Vagina (tissue), 2 donors: ENCODE measurements at regions not wholly inside any gene's neighbourhood (a gene's known extent, or its start where the extent isn't known, plus 50 kb on each side); places are given as distances from the start of the nearest gene placed in this dataset.

ENCODE experiments used
- DNase-seq, 2 donors: peaks; one replicate each; pipeline ENCODE4 v3.0.0-alpha.2; 2017; ENCODE audit errors: extremely low spot score in 2 of 2
- H3K27ac ChIP-seq: fragments of 200-600 bp; sonication (generic); one replicate; pipeline ENCODE4 v1.5.1; 2019
- H3K27me3 ChIP-seq: fragments of 200-600 bp; sonication (generic); one replicate; pipeline ENCODE4 v1.5.1; 2019
- H3K36me3 ChIP-seq, 2 donors: fragments of 200-600 bp; sonication (generic); one replicate each; pipeline ENCODE4 v1.5.1; 2017 to 2019
- H3K4me1 ChIP-seq: fragments of 200-600 bp; sonication (generic); one replicate; pipeline ENCODE4 v1.5.1; 2019
- H3K4me3 ChIP-seq, 2 donors: fragments of 200-600 bp; sonication (generic); 1 replicate in 1 of 2; 2 replicates in 1 of 2; pipeline ENCODE4 v1.5.1; 2016 to 2019
- H3K9me3 ChIP-seq: fragments of 200-600 bp; sonication (generic); one replicate; pipeline ENCODE4 v1.5.1; 2019
- POLR2A ChIP-seq, 2 donors: fragments of 450-650 bp; IDR thresholded peaks; one replicate each; pipeline ENCODE4 v1.6.1; 2017; ENCODE audit warnings: antibody characterized with exemption in 2 of 2, mild to moderate bottlenecking in 2 of 2, moderate library complexity in 2 of 2
- POLR2AphosphoS5 ChIP-seq, 2 donors: sonication (generic); formaldehyde crosslinking; IDR thresholded peaks; one replicate each; pipeline ENCODE4 v1.9.0; 2017; ENCODE audit warnings: antibody characterized with exemption in 2 of 2, mild to moderate bottlenecking in 2 of 2, low read depth in 1 of 2; ENCODE audit not compliant: insufficient read depth in 1 of 2
- intact Hi-C: fragments of 100-400 bp; cut with DNase I; formaldehyde crosslinking; loops from one replicate; pipeline ENCODE4 v1.15.1; 2023
- TF ChIP-seq, protein P1 (sequence below), 3 experiments: fragments of 450-650 bp in 2 of 3; fragments of 200-600 bp in 1 of 3; sonication (generic) in 1 of 3; IDR thresholded peaks; one replicate each; pipeline ENCODE4 v1.5.1; 2017 to 2019; ENCODE audit warnings: antibody characterized with exemption in 3 of 3, mild to moderate bottlenecking in 2 of 3, moderate library complexity in 2 of 3

DNA sequence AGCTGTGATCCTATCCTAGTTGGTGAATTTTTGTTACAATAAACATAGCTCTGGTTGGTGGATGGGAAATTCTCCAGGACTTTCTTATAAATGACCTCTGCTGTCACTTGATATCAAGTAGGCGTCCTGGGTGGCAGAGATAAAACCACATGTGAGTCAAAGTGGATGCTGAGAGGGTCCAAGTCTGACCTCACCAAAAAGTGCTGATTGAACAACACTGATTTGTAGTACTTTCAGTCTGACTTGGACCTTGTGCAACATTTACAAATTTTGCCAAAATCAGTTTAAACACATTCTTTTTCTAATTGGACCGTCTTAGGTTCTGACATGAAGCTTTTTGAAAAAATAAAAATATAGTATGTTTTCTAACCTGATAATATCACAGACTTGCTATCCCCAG, 585.6 kb downstream of the GALC start:
- no peak for TF ChIP-seq POLR2AphosphoS5 (IDR thresholded peaks at IDR 0.05; ENCODE audit: insufficient read depth in 1 of 2, low read depth in 1 of 2)
- no peak for TF ChIP-seq POLR2A (IDR thresholded peaks at IDR 0.05)
- no peak overlapping the region for H3K27ac ChIP-seq

DNA sequence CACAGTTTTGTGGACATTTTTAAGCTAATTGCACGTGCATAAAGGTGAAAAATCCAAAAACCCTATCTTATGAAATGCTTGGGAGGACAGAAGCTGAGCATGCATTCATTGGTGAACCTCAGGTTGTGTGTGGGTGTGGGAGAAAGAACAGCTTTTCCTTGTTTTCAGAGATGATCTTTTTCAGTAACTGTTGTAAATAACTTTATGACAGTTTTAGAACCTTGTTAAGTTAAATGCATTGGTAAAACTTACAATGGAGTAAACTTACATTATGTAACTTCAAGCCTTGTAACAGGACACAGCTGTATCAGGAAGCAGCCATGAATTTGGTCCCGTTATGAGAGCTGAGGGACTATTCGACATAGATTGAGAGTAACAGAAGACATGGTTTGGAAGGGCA, 587.4 kb downstream of the GALC start:
- no peak for DNase-seq
- Histone ChIP-seq H3K27me3 (no peaks in the 10 kb centered on the region), H3K27ac (no peak overlapping the region), H3K9me3 (no peaks in the 10 kb centered on the region), H3K36me3 (no peaks in the 10 kb centered on the region), H3K4me1 (no peaks in the 10 kb centered on the region), H3K4me3 (no peak overlapping the region)
- intact Hi-C loops = no loop called here
- no peak for TF ChIP-seq POLR2AphosphoS5 (IDR thresholded peaks at IDR 0.05; ENCODE audit: insufficient read depth in 1 of 2, low read depth in 1 of 2)
- TF ChIP-seq, protein P1, sequence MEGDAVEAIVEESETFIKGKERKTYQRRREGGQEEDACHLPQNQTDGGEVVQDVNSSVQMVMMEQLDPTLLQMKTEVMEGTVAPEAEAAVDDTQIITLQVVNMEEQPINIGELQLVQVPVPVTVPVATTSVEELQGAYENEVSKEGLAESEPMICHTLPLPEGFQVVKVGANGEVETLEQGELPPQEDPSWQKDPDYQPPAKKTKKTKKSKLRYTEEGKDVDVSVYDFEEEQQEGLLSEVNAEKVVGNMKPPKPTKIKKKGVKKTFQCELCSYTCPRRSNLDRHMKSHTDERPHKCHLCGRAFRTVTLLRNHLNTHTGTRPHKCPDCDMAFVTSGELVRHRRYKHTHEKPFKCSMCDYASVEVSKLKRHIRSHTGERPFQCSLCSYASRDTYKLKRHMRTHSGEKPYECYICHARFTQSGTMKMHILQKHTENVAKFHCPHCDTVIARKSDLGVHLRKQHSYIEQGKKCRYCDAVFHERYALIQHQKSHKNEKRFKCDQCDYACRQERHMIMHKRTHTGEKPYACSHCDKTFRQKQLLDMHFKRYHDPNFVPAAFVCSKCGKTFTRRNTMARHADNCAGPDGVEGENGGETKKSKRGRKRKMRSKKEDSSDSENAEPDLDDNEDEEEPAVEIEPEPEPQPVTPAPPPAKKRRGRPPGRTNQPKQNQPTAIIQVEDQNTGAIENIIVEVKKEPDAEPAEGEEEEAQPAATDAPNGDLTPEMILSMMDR (IDR thresholded peaks at IDR 0.05) = no peak
- no peak for TF ChIP-seq POLR2A (IDR thresholded peaks at IDR 0.05)

More for the DNA sequence above, 585.6 kb downstream of the GALC start:
- Histone ChIP-seq H3K27me3 (no peaks in the 10 kb centered on the region), H3K9me3 (no peaks in the 10 kb centered on the region), H3K4me1 (no peaks in the 10 kb centered on the region), H3K4me3 (no peak overlapping the region), H3K36me3 (no peaks in the 10 kb centered on the region)
- intact Hi-C loops = no loop called here
- DNase-seq = no peak

DNA sequence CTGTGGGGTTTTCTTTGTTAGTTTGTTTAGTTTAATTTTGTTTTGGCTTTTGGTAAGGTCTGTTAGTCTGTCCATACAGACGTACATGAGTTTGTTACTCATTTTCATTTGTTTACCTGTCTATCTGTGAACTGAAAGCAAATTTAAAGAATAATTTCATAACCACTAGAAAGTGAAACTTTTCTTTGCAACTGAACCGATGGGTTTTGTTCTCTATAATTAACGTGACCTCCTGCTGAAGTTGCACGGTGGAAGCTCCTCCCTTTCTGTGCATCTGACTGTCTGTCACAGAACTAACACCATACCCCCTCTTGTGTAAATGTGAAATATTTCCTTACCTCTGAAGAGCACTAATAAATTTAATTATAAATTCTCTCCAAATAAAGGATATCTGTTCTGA, 595.5 kb downstream of the GALC start:
- no peak for DNase-seq
- Histone ChIP-seq H3K4me3 (no peak overlapping the region), H3K4me1 (no peaks in the 10 kb centered on the region), H3K36me3 (no peaks in the 10 kb centered on the region), H3K27ac (no peak overlapping the region), H3K27me3 (no peaks in the 10 kb centered on the region), H3K9me3 (no peaks in the 10 kb centered on the region)
- TF ChIP-seq POLR2A (IDR thresholded peaks at IDR 0.05) (no peak), POLR2AphosphoS5 (IDR thresholded peaks at IDR 0.05; ENCODE audit: insufficient read depth in 1 of 2, low read depth in 1 of 2) (no peak)
- TF ChIP-seq, protein P1 (IDR thresholded peaks at IDR 0.05) = no peak
- intact Hi-C loops = no loop called here

DNA sequence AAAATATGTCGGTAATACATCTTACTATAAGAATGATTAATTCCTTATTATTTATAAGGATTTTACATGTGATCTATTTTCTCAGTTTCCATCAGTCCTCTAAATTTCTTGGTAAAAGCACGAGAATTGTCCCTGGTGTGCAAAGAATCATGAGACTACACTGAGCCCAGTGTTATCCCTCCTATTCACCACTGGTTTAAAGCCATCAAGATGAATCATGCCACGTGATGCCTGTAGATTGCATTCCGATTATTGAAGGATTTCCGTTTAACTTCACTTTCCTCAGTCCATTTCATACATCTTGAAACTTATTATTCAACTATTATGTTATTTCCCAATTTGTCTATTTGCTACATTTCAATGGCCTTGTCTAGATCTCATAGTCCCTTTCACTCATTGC, 601.9 kb downstream of the GALC start:
- intact Hi-C loops = no loop called here
- no peaks in the 10 kb centered on the region for H3K4me1 ChIP-seq
- no peaks in the 10 kb centered on the region for H3K27me3 ChIP-seq
- no peak for DNase-seq
- no peak overlapping the region for H3K27ac ChIP-seq
- TF ChIP-seq, protein P1 (IDR thresholded peaks at IDR 0.05) = no peak
- TF ChIP-seq POLR2AphosphoS5 (IDR thresholded peaks at IDR 0.05; ENCODE audit: insufficient read depth in 1 of 2, low read depth in 1 of 2) (no peak), POLR2A (IDR thresholded peaks at IDR 0.05) (no peak)
- no peaks in the 10 kb centered on the region for H3K9me3 ChIP-seq
- no peak overlapping the region for H3K4me3 ChIP-seq
- H3K36me3 ChIP-seq = no peaks in the 10 kb centered on the region

DNA sequence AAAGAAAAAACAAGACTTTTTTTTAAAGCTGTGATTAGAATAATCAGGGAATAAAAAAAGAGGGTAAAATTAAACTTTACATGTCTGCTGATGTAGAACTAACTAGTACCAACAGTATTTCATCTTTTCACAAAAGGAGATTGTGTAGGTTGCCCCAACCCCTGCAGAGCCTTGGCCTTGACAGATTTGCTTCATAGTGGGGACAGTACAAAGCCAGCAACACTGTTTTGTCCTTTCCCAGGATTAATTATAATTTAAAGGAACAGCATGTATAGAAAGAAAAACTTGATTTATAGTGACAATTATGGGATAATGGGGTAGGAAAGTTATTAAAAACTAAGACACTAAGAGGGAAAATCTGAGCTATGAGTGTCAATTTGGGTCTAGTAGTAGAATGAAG, 604.0 kb downstream of the GALC start:
- Histone ChIP-seq H3K9me3 (no peaks in the 10 kb centered on the region), H3K36me3 (no peaks in the 10 kb centered on the region), H3K4me3 (no peak overlapping the region), H3K27ac (no peak overlapping the region), H3K4me1 (no peaks in the 10 kb centered on the region), H3K27me3 (no peaks in the 10 kb centered on the region)
- no peak for TF ChIP-seq POLR2A (IDR thresholded peaks at IDR 0.05)
- TF ChIP-seq, protein P1 (IDR thresholded peaks at IDR 0.05) = no peak
- no peak for TF ChIP-seq POLR2AphosphoS5 (IDR thresholded peaks at IDR 0.05; ENCODE audit: insufficient read depth in 1 of 2, low read depth in 1 of 2)
- intact Hi-C loops = no loop called here
- no peak for DNase-seq

DNA sequence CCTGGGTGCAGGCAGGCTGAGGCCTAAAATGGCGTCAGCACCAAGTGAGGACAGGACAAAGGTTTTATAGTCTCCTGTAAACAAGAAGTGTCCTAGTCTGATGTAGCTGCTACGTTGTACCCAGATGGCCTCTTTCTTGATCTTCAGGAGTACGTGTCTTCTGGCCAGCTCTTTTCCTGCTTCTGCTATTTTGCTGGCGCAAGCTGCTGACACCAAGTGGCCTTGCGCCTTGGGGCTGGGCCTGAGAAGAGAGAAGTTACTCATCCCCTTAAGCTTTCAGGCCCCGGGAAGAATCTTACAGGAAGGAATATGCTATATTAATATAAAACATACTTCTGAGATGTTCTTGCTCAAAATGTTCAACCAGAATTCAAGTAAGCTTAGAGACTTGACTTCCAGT, 605.2 kb downstream of the GALC start:
- intact Hi-C loops = no loop called here
- no peaks in the 10 kb centered on the region for H3K27me3 ChIP-seq
- no peaks in the 10 kb centered on the region for H3K9me3 ChIP-seq
- no peak overlapping the region for H3K27ac ChIP-seq
- DNase-seq = no peak
- no peak overlapping the region for H3K4me3 ChIP-seq
- no peaks in the 10 kb centered on the region for H3K4me1 ChIP-seq
- H3K36me3 ChIP-seq = no peaks in the 10 kb centered on the region
- TF ChIP-seq POLR2A (IDR thresholded peaks at IDR 0.05) = no peak
- TF ChIP-seq POLR2AphosphoS5 (IDR thresholded peaks at IDR 0.05; ENCODE audit: insufficient read depth in 1 of 2, low read depth in 1 of 2) = no peak
- TF ChIP-seq, protein P1 (IDR thresholded peaks at IDR 0.05) = no peak
